ENCODE measurements at regions not wholly inside any gene's neighbourhood (a gene's known extent, or its start where the extent isn't known, plus 50 kb on each side); places are given as distances from the start of the nearest gene placed in this dataset.
"Not testable (repeated sequence)": the region's sequence is repeated elsewhere in the genome, so short reads cannot be mapped to it uniquely, and the experiment has no call there.

GRCh38 chr11:19422276-19422675 is 181.5 kb upstream of the E2F8 start:
- no peaks in the 10 kb centered on the region for H3K36me3 ChIP-seq (ENCODE audit: insufficient read depth, low read depth, low read length)
- H3K9ac ChIP-seq (ENCODE audit: low read depth, low read length), result no peak overlapping the region
- no peak overlapping the region for H3K4me3 ChIP-seq (ENCODE audit: low read length)
- H3K27ac ChIP-seq (ENCODE audit: low read length), result no peak overlapping the region
- H3K4me1 ChIP-seq (ENCODE audit: insufficient read depth, low read length), result peaks cover 3% of the 10 kb centered on the region; the same call in 1 of the 2 replicates
- no peaks in the 10 kb centered on the region for H3K9me3 ChIP-seq (ENCODE audit: insufficient read depth, low read depth, low read length)
- no peaks in the 10 kb centered on the region for H3K27me3 ChIP-seq (ENCODE audit: insufficient read depth, low read length)

GRCh38 chr11:19420868-19421533 is 180.3 kb upstream of the E2F8 start:
- no peak overlapping the region for H3K27ac ChIP-seq (ENCODE audit: low read length)
- H3K9me3 ChIP-seq (ENCODE audit: insufficient read depth, low read depth, low read length), result no peaks in the 10 kb centered on the region
- H3K9ac ChIP-seq (ENCODE audit: low read depth, low read length), result no peak overlapping the region
- H3K4me3 ChIP-seq (ENCODE audit: low read length), result no peak overlapping the region
- H3K36me3 ChIP-seq (ENCODE audit: insufficient read depth, low read depth, low read length), result no peaks in the 10 kb centered on the region
- no peaks in the 10 kb centered on the region for H3K27me3 ChIP-seq (ENCODE audit: insufficient read depth, low read length)
- H3K4me1 ChIP-seq (ENCODE audit: insufficient read depth, low read length), result no peaks in the 10 kb centered on the region

GRCh38 chr11:19419808-19420207 is 179.1 kb upstream of the E2F8 start:
- H3K27ac ChIP-seq (ENCODE audit: low read length), result no peak overlapping the region
- no peak overlapping the region for H3K4me3 ChIP-seq (ENCODE audit: low read length)
- no peaks in the 10 kb centered on the region for H3K9me3 ChIP-seq (ENCODE audit: insufficient read depth, low read depth, low read length)
- no peaks in the 10 kb centered on the region for H3K27me3 ChIP-seq (ENCODE audit: insufficient read depth, low read length)
- H3K4me1 ChIP-seq (ENCODE audit: insufficient read depth, low read length), result no peaks in the 10 kb centered on the region
- no peaks in the 10 kb centered on the region for H3K36me3 ChIP-seq (ENCODE audit: insufficient read depth, low read depth, low read length)
- no peak overlapping the region for H3K9ac ChIP-seq (ENCODE audit: low read depth, low read length)

- Histone ChIP-seq H3K27me3 (ENCODE audit: insufficient read depth, low read length) (no peaks in the 10 kb centered on the region), H3K4me1 (ENCODE audit: insufficient read depth, low read length) (no peaks in the 10 kb centered on the region), H3K4me3 (ENCODE audit: low read length) (no peak overlapping the region), H3K27ac (ENCODE audit: low read length) (no peak overlapping the region), H3K9ac (ENCODE audit: low read depth, low read length) (no peak overlapping the region), H3K9me3 (ENCODE audit: insufficient read depth, low read depth, low read length) (no peaks in the 10 kb centered on the region), H3K36me3 (ENCODE audit: insufficient read depth, low read depth, low read length) (no peaks in the 10 kb centered on the region)
Measured at GRCh38 chr11:19419021-19419750, 178.4 kb upstream of the E2F8 start.

- no peaks in the 10 kb centered on the region for H3K4me1 ChIP-seq (ENCODE audit: insufficient read depth, low read length)
- no peaks in the 10 kb centered on the region for H3K9me3 ChIP-seq (ENCODE audit: insufficient read depth, low read depth, low read length)
- H3K9ac ChIP-seq (ENCODE audit: low read depth, low read length), result no peak overlapping the region
- no peaks in the 10 kb centered on the region for H3K36me3 ChIP-seq (ENCODE audit: insufficient read depth, low read depth, low read length)
- no peaks in the 10 kb centered on the region for H3K27me3 ChIP-seq (ENCODE audit: insufficient read depth, low read length)
- H3K4me3 ChIP-seq (ENCODE audit: low read length), result no peak overlapping the region
- no peak overlapping the region for H3K27ac ChIP-seq (ENCODE audit: low read length)
Measured at GRCh38 chr11:19418221-19418620, 177.5 kb upstream of the E2F8 start.

GRCh38 chr11:19412070-19412469 is 171.3 kb upstream of the E2F8 start:
- H3K4me3 ChIP-seq (ENCODE audit: low read length); H3K9me3 ChIP-seq (ENCODE audit: insufficient read depth, low read depth, low read length); H3K4me1 ChIP-seq (ENCODE audit: insufficient read depth, low read length); H3K36me3 ChIP-seq (ENCODE audit: insufficient read depth, low read depth, low read length); H3K27ac ChIP-seq (ENCODE audit: low read length); H3K27me3 ChIP-seq (ENCODE audit: insufficient read depth, low read length); H3K9ac ChIP-seq (ENCODE audit: low read depth, low read length): not testable (repeated sequence)

- Histone ChIP-seq H3K9ac (ENCODE audit: low read depth, low read length) (no peak overlapping the region), H3K9me3 (ENCODE audit: insufficient read depth, low read depth, low read length) (no peaks in the 10 kb centered on the region), H3K27me3 (ENCODE audit: insufficient read depth, low read length) (no peaks in the 10 kb centered on the region), H3K36me3 (ENCODE audit: insufficient read depth, low read depth, low read length) (no peaks in the 10 kb centered on the region), H3K4me1 (ENCODE audit: insufficient read depth, low read length) (peaks cover 3% of the 10 kb centered on the region; the same call in 1 of the 2 replicates), H3K27ac (ENCODE audit: low read length) (no peak overlapping the region), H3K4me3 (ENCODE audit: low read length) (no peak overlapping the region)
Measured at GRCh38 chr11:19410032-19410431, 169.3 kb upstream of the E2F8 start.

- H3K36me3 ChIP-seq (ENCODE audit: insufficient read depth, low read depth, low read length), result no peaks in the 10 kb centered on the region
- no peak overlapping the region for H3K4me3 ChIP-seq (ENCODE audit: low read length)
- no peaks in the 10 kb centered on the region for H3K9me3 ChIP-seq (ENCODE audit: insufficient read depth, low read depth, low read length)
- peaks cover 3% of the 10 kb centered on the region; the same call in 1 of the 2 replicates for H3K4me1 ChIP-seq (ENCODE audit: insufficient read depth, low read length)
- H3K27me3 ChIP-seq (ENCODE audit: insufficient read depth, low read length), result no peaks in the 10 kb centered on the region
- no peak overlapping the region for H3K27ac ChIP-seq (ENCODE audit: low read length)
- H3K9ac ChIP-seq (ENCODE audit: low read depth, low read length), result no peak overlapping the region
Measured at GRCh38 chr11:19409307-19409706, 168.6 kb upstream of the E2F8 start.

GRCh38 chr11:19407677-19408270 is 167.0 kb upstream of the E2F8 start:
- H3K36me3 ChIP-seq (ENCODE audit: insufficient read depth, low read depth, low read length), result no peaks in the 10 kb centered on the region
- H3K4me1 ChIP-seq (ENCODE audit: insufficient read depth, low read length), result peaks cover 3% of the 10 kb centered on the region; the same call in 1 of the 2 replicates
- no peak overlapping the region for H3K4me3 ChIP-seq (ENCODE audit: low read length)
- H3K27me3 ChIP-seq (ENCODE audit: insufficient read depth, low read length), result no peaks in the 10 kb centered on the region
- no peak overlapping the region for H3K27ac ChIP-seq (ENCODE audit: low read length)
- H3K9ac ChIP-seq (ENCODE audit: low read depth, low read length), result no peak overlapping the region
- H3K9me3 ChIP-seq (ENCODE audit: insufficient read depth, low read depth, low read length), result no peaks in the 10 kb centered on the region

- Histone ChIP-seq H3K36me3 (ENCODE audit: insufficient read depth, low read depth, low read length) (no peaks in the 10 kb centered on the region), H3K4me1 (ENCODE audit: insufficient read depth, low read length) (no peaks in the 10 kb centered on the region), H3K9me3 (ENCODE audit: insufficient read depth, low read depth, low read length) (no peaks in the 10 kb centered on the region), H3K9ac (ENCODE audit: low read depth, low read length) (no peak overlapping the region), H3K27ac (ENCODE audit: low read length) (no peak overlapping the region), H3K27me3 (ENCODE audit: insufficient read depth, low read length) (no peaks in the 10 kb centered on the region), H3K4me3 (ENCODE audit: low read length) (no peak overlapping the region)
Measured at GRCh38 chr11:19405966-19406365, 165.2 kb upstream of the E2F8 start.

GRCh38 chr11:19404787-19405186 is 164.0 kb upstream of the E2F8 start:
- Histone ChIP-seq H3K4me1 (ENCODE audit: insufficient read depth, low read length) (no peaks in the 10 kb centered on the region), H3K9me3 (ENCODE audit: insufficient read depth, low read depth, low read length) (no peaks in the 10 kb centered on the region), H3K4me3 (ENCODE audit: low read length) (no peak overlapping the region), H3K9ac (ENCODE audit: low read depth, low read length) (no peak overlapping the region), H3K27ac (ENCODE audit: low read length) (no peak overlapping the region), H3K27me3 (ENCODE audit: insufficient read depth, low read length) (no peaks in the 10 kb centered on the region), H3K36me3 (ENCODE audit: insufficient read depth, low read depth, low read length) (no peaks in the 10 kb centered on the region)

Measured in iPS-20b (cell line).